K562 (cell line): ENCODE measurements at regions not wholly inside any gene's neighbourhood (a gene's known extent, or its start where the extent isn't known, plus 50 kb on each side); places are given as distances from the start of the nearest gene placed in this dataset.

Source experiments
- CREBBP ChIP-seq: IDR thresholded peaks from one replicate; pipeline ENCODE4 v1.6.1; 2012; ENCODE audit warnings: low read depth, mild to moderate bottlenecking, control low read depth, inconsistent platforms, low read length
- GTF2E2 ChIP-seq: fragments of 200-800 bp; sonication (Bioruptor generic); IDR thresholded peaks from 2 replicates; pipeline ENCODE4 v1.6.1; 2016; ENCODE audit warnings: missing genetic modification characterization, missing compliant biosample characterization
- KLF1 ChIP-seq: fragments of 450-650 bp; IDR thresholded peaks from 2 replicates; pipeline ENCODE4 v1.6.1; 2016; ENCODE audit warnings: missing genetic modification characterization, missing compliant biosample characterization
- NFIC ChIP-seq: fragments of 450-650 bp; IDR thresholded peaks from 2 replicates; pipeline ENCODE4 v1.6.1; 2017; ENCODE audit warnings: mild to moderate bottlenecking, inconsistent platforms
- RFX5 ChIP-seq: IDR thresholded peaks from 2 replicates; pipeline ENCODE4 v1.6.1; 2011; ENCODE audit warnings: low read depth, mild to moderate bottlenecking, improper control_type of control experiment, low read length
- SMAD2 ChIP-seq: fragments of 150-350 bp; IDR thresholded peaks from 2 replicates; pipeline ENCODE4 v1.6.1; 2014; ENCODE audit warnings: low read depth, mild to moderate bottlenecking, low read length
- ZKSCAN8 ChIP-seq: fragments of 200-800 bp; sonication (Bioruptor generic); IDR thresholded peaks from 2 replicates; pipeline ENCODE4 v1.6.1; 2016; ENCODE audit warnings: missing genetic modification characterization, missing compliant biosample characterization
- ZNF764 ChIP-seq: fragments of 250-450 bp; sonication (Bioruptor Pico); IDR thresholded peaks from 2 replicates; pipeline ENCODE4 v1.4.0; 2020; ENCODE audit warnings: low read depth, mild to moderate bottlenecking, moderate library complexity
- TF ChIP-seq, protein P1 (sequence below): sonication (generic); formaldehyde crosslinking; IDR thresholded peaks from 2 replicates; pipeline ENCODE4 v1.8.0; 2023; ENCODE audit warnings: missing genetic modification reagents, mild to moderate bottlenecking, borderline replicate concordance
- TF ChIP-seq, protein P2 (sequence below): fragments of 450-650 bp; IDR thresholded peaks from 2 replicates; pipeline ENCODE4 v1.6.1; 2016; ENCODE audit warnings: low read depth, mild to moderate bottlenecking, moderate library complexity
- TF ChIP-seq, protein P3 (sequence below), 2 experiments: fragments of 250-450 bp in 1 of 2; fragments of 450-650 bp in 1 of 2; sonication (Bioruptor Pico) in 1 of 2; IDR thresholded peaks; 2 replicates each; pipeline versions ENCODE4 v1.6.1 to v1.8.0; 2016 to 2021; ENCODE audit warnings: mild to moderate bottlenecking in 2 of 2, moderate library complexity in 2 of 2, missing compliant biosample characterization in 1 of 2, missing genetic modification characterization in 1 of 2
- TF ChIP-seq, protein P4 (sequence below): fragments of 250-450 bp; sonication (Bioruptor Pico); IDR thresholded peaks from 2 replicates; pipeline ENCODE4 v1.4.0; 2020

DNA sequence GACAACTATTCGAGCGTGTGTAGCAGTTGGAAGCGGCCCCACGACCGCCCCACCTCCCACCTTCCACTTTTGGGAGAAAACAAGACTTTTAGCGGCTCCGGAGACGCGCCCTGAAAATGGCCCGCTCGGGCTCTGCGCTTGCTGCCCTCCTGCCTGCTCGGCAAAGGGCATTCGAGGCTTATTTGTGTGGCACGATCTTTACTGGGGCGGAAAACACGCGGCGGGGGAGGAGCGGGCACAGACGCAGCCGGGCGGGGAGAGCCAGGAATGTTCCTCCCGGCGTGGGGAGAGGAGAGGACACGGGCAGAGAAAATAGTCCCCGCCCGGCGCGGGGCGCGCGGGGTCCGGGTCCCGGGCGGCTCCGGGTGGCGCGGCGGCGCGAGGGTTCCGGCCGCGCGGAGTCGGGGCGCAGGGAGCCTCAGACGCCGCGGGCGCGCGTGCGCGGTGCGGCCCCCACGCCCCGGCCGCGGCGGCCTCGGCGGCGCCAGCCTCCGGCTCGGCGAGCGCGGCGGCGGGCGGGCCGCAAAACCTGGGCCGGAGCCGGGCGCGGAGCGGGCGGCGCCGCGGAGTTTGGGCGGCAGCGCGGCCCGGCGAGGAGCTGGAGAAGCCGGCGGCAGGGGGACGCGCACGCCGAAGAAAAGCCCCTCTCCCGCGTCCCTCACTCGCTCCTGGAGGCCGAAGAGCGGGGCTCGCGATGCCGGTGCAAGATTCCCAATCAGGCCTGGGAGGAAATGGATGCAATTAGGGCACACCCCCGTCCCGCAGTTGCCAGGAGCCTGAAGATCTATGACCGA is 90.0 kb upstream of the ARID1B start (continued):
- TF ChIP-seq NFIC (peak; percentile 65), KLF1 (tag) (no peak), CREBBP (no peak), SMAD2 (no peak), ZKSCAN8 (CRISPR knock-in tag) (no peak), GTF2E2 (tag) (peak; percentile 83; the same call in 1 of the 2 replicates), RFX5 (no peak), ZNF764 (no peak)
- TF ChIP-seq, protein P1, sequence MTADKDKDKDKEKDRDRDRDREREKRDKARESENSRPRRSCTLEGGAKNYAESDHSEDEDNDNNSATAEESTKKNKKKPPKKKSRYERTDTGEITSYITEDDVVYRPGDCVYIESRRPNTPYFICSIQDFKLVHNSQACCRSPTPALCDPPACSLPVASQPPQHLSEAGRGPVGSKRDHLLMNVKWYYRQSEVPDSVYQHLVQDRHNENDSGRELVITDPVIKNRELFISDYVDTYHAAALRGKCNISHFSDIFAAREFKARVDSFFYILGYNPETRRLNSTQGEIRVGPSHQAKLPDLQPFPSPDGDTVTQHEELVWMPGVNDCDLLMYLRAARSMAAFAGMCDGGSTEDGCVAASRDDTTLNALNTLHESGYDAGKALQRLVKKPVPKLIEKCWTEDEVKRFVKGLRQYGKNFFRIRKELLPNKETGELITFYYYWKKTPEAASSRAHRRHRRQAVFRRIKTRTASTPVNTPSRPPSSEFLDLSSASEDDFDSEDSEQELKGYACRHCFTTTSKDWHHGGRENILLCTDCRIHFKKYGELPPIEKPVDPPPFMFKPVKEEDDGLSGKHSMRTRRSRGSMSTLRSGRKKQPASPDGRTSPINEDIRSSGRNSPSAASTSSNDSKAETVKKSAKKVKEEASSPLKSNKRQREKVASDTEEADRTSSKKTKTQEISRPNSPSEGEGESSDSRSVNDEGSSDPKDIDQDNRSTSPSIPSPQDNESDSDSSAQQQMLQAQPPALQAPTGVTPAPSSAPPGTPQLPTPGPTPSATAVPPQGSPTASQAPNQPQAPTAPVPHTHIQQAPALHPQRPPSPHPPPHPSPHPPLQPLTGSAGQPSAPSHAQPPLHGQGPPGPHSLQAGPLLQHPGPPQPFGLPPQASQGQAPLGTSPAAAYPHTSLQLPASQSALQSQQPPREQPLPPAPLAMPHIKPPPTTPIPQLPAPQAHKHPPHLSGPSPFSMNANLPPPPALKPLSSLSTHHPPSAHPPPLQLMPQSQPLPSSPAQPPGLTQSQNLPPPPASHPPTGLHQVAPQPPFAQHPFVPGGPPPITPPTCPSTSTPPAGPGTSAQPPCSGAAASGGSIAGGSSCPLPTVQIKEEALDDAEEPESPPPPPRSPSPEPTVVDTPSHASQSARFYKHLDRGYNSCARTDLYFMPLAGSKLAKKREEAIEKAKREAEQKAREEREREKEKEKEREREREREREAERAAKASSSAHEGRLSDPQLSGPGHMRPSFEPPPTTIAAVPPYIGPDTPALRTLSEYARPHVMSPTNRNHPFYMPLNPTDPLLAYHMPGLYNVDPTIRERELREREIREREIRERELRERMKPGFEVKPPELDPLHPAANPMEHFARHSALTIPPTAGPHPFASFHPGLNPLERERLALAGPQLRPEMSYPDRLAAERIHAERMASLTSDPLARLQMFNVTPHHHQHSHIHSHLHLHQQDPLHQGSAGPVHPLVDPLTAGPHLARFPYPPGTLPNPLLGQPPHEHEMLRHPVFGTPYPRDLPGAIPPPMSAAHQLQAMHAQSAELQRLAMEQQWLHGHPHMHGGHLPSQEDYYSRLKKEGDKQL (CRISPR knock-in tag), result no peak
- TF ChIP-seq, protein P2, sequence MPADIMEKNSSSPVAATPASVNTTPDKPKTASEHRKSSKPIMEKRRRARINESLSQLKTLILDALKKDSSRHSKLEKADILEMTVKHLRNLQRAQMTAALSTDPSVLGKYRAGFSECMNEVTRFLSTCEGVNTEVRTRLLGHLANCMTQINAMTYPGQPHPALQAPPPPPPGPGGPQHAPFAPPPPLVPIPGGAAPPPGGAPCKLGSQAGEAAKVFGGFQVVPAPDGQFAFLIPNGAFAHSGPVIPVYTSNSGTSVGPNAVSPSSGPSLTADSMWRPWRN, result no peak
- TF ChIP-seq, protein P3, sequence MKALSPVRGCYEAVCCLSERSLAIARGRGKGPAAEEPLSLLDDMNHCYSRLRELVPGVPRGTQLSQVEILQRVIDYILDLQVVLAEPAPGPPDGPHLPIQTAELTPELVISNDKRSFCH (CRISPR knock-in tag; IDR thresholded peaks at IDR 0.05), result no peak
- TF ChIP-seq, protein P3 (tag; IDR thresholded peaks at IDR 0.05), result 0 out of 2 replicates have a peak, but pooled peaks have one; percentile 5
- TF ChIP-seq, protein P4, sequence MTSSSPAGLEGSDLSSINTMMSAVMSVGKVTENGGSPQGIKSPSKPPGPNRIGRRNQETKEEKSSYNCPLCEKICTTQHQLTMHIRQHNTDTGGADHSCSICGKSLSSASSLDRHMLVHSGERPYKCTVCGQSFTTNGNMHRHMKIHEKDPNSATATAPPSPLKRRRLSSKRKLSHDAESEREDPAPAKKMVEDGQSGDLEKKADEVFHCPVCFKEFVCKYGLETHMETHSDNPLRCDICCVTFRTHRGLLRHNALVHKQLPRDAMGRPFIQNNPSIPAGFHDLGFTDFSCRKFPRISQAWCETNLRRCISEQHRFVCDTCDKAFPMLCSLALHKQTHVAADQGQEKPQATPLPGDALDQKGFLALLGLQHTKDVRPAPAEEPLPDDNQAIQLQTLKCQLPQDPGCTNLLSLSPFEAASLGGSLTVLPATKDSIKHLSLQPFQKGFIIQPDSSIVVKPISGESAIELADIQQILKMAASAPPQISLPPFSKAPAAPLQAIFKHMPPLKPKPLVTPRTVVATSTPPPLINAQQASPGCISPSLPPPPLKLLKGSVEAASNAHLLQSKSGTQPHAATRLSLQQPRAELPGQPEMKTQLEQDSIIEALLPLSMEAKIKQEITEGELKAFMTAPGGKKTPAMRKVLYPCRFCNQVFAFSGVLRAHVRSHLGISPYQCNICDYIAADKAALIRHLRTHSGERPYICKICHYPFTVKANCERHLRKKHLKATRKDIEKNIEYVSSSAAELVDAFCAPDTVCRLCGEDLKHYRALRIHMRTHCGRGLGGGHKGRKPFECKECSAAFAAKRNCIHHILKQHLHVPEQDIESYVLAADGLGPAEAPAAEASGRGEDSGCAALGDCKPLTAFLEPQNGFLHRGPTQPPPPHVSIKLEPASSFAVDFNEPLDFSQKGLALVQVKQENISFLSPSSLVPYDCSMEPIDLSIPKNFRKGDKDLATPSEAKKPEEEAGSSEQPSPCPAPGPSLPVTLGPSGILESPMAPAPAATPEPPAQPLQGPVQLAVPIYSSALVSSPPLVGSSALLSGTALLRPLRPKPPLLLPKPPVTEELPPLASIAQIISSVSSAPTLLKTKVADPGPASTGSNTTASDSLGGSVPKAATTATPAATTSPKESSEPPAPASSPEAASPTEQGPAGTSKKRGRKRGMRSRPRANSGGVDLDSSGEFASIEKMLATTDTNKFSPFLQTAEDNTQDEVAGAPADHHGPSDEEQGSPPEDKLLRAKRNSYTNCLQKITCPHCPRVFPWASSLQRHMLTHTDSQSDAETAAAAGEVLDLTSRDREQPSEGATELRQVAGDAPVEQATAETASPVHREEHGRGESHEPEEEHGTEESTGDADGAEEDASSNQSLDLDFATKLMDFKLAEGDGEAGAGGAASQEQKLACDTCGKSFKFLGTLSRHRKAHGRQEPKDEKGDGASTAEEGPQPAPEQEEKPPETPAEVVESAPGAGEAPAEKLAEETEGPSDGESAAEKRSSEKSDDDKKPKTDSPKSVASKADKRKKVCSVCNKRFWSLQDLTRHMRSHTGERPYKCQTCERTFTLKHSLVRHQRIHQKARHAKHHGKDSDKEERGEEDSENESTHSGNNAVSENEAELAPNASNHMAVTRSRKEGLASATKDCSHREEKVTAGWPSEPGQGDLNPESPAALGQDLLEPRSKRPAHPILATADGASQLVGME (CRISPR knock-in tag), result peak; percentile 51
